ENCODE measurements at regions not wholly inside any gene's neighbourhood (a gene's known extent, or its start where the extent isn't known, plus 50 kb on each side); places are given as distances from the start of the nearest gene placed in this dataset.
"Not testable (repeated sequence)": the region's sequence is repeated elsewhere in the genome, so short reads cannot be mapped to it uniquely, and the experiment has no call there.

GRCh38 chr12:47481041-47481440 is 224.8 kb downstream of the RPAP3 start:
- ATAC-seq (ENCODE audit: low read depth) = no peak
- Histone ChIP-seq H3K9me3 (ENCODE audit: severe bottlenecking) (no peaks in the 10 kb centered on the region), H3K4me1 (ENCODE audit: insufficient read depth, poor library complexity, severe bottlenecking) (no peaks in the 10 kb centered on the region), H3K27me3 (ENCODE audit: insufficient read depth, poor library complexity, severe bottlenecking) (peaks cover 30% of the 10 kb centered on the region), H3K27ac (ENCODE audit: poor library complexity, severe bottlenecking) (no peak overlapping the region), H3K4me3 (ENCODE audit: severe bottlenecking) (no peak overlapping the region), H3K36me3 (ENCODE audit: low read depth) (no peaks in the 10 kb centered on the region)
- TF ChIP-seq CTCF (IDR thresholded peaks at IDR 0.05; ENCODE audit: poor library complexity, severe bottlenecking) = no peak
- no peak for DNase-seq (ENCODE audit: low spot score)

- DNase-seq (ENCODE audit: low spot score) (no peak), ATAC-seq (ENCODE audit: low read depth) (no peak)
- Histone ChIP-seq H3K4me3 (ENCODE audit: severe bottlenecking) (no peak overlapping the region), H3K27me3 (ENCODE audit: insufficient read depth, poor library complexity, severe bottlenecking) (peaks cover 27% of the 10 kb centered on the region), H3K27ac (ENCODE audit: poor library complexity, severe bottlenecking) (no peak overlapping the region), H3K9me3 (ENCODE audit: severe bottlenecking) (no peaks in the 10 kb centered on the region), H3K4me1 (ENCODE audit: insufficient read depth, poor library complexity, severe bottlenecking) (no peaks in the 10 kb centered on the region), H3K36me3 (ENCODE audit: low read depth) (no peaks in the 10 kb centered on the region)
- no peak for TF ChIP-seq CTCF (IDR thresholded peaks at IDR 0.05; ENCODE audit: poor library complexity, severe bottlenecking)
Measured at GRCh38 chr12:47478426-47478825, 227.4 kb downstream of the RPAP3 start.

GRCh38 chr12:47473091-47473490 is 232.7 kb downstream of the RPAP3 start:
- TF ChIP-seq CTCF (IDR thresholded peaks at IDR 0.05; ENCODE audit: poor library complexity, severe bottlenecking) = no peak
- Histone ChIP-seq H3K4me1 (ENCODE audit: insufficient read depth, poor library complexity, severe bottlenecking) (no peaks in the 10 kb centered on the region), H3K27ac (ENCODE audit: poor library complexity, severe bottlenecking) (no peak overlapping the region), H3K36me3 (ENCODE audit: low read depth) (no peaks in the 10 kb centered on the region), H3K27me3 (ENCODE audit: insufficient read depth, poor library complexity, severe bottlenecking) (no peaks in the 10 kb centered on the region), H3K4me3 (ENCODE audit: severe bottlenecking) (no peak overlapping the region), H3K9me3 (ENCODE audit: severe bottlenecking) (no peaks in the 10 kb centered on the region)
- no peak for ATAC-seq (ENCODE audit: low read depth)
- DNase-seq (ENCODE audit: low spot score) = no peak

- H3K4me3 ChIP-seq (ENCODE audit: severe bottlenecking); H3K27me3 ChIP-seq (ENCODE audit: insufficient read depth, poor library complexity, severe bottlenecking); H3K36me3 ChIP-seq (ENCODE audit: low read depth); DNase-seq (ENCODE audit: low spot score); H3K9me3 ChIP-seq (ENCODE audit: severe bottlenecking); H3K27ac ChIP-seq (ENCODE audit: poor library complexity, severe bottlenecking); H3K4me1 ChIP-seq (ENCODE audit: insufficient read depth, poor library complexity, severe bottlenecking); ATAC-seq (ENCODE audit: low read depth): not testable (repeated sequence)
Measured at GRCh38 chr12:47470349-47470748, 235.5 kb downstream of the RPAP3 start.

- not testable (repeated sequence) for H3K27ac ChIP-seq (ENCODE audit: poor library complexity, severe bottlenecking); H3K27me3 ChIP-seq (ENCODE audit: insufficient read depth, poor library complexity, severe bottlenecking); H3K4me3 ChIP-seq (ENCODE audit: severe bottlenecking); H3K4me1 ChIP-seq (ENCODE audit: insufficient read depth, poor library complexity, severe bottlenecking); ATAC-seq (ENCODE audit: low read depth); DNase-seq (ENCODE audit: low spot score); H3K9me3 ChIP-seq (ENCODE audit: severe bottlenecking); H3K36me3 ChIP-seq (ENCODE audit: low read depth)
Measured at GRCh38 chr12:47463918-47464317, 241.9 kb downstream of the RPAP3 start.

- no peak for TF ChIP-seq CTCF (IDR thresholded peaks at IDR 0.05; ENCODE audit: poor library complexity, severe bottlenecking)
- no peak overlapping the region for H3K27ac ChIP-seq (ENCODE audit: poor library complexity, severe bottlenecking)
- no peaks in the 10 kb centered on the region for H3K4me1 ChIP-seq (ENCODE audit: insufficient read depth, poor library complexity, severe bottlenecking)
- ATAC-seq (ENCODE audit: low read depth) = peak; percentile 41; the same call in 1 of the 3 replicates
- no peak overlapping the region for H3K4me3 ChIP-seq (ENCODE audit: severe bottlenecking)
- no peaks in the 10 kb centered on the region for H3K36me3 ChIP-seq (ENCODE audit: low read depth)
- H3K27me3 ChIP-seq (ENCODE audit: insufficient read depth, poor library complexity, severe bottlenecking) = no peaks in the 10 kb centered on the region
- no peak for DNase-seq (ENCODE audit: low spot score)
- H3K9me3 ChIP-seq (ENCODE audit: severe bottlenecking) = peaks cover 3% of the 10 kb centered on the region
Measured at GRCh38 chr12:47458279-47458678, 247.6 kb downstream of the RPAP3 start.

Data from RWPE2 (cell line).